Inflammatory macrophage treated with lipopolysaccharide for 4 hours (primary cell): ENCODE measurements at regions not wholly inside any gene's neighbourhood (a gene's known extent, or its start where the extent isn't known, plus 50 kb on each side); places are given as distances from the start of the nearest gene placed in this dataset.
"Not testable (repeated sequence)": the region's sequence is repeated elsewhere in the genome, so short reads cannot be mapped to it uniquely, and the experiment has no call there.

ENCODE experiments used
- DNase-seq: peaks from one replicate; pipeline ENCODE4 v3.0.0-alpha.2; 2020

DNA sequence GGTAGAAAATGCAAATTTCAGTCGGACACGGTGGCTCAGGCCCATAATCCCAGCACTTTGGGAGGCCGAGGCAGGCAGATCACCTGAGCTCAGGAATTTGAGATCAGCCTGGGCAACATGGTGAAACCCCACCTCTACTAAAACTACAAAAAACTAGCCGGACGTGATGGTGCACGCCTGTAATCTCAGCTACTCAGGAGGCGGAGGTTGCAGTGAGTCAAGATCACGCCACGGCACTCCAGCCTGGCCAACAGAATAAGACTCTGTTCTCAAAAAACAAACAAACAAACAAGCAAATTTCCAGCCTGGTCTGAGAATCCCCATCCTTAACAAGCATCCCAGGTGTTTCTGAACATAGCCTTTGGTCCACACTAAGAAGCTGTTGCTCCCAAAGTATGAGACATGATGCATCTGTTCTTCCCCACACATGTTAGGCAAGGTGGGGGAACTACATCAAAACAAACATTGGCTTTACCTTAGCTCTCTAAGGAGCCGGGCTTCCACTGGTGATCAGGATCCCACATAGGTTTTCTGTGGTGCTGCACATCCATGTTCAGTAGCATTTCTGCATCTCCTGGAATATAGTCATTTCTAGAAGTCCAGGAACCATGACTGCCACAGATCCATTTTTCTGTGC lies 92.5 kb upstream of the DMRT1 start:
- no peak for DNase-seq

DNA sequence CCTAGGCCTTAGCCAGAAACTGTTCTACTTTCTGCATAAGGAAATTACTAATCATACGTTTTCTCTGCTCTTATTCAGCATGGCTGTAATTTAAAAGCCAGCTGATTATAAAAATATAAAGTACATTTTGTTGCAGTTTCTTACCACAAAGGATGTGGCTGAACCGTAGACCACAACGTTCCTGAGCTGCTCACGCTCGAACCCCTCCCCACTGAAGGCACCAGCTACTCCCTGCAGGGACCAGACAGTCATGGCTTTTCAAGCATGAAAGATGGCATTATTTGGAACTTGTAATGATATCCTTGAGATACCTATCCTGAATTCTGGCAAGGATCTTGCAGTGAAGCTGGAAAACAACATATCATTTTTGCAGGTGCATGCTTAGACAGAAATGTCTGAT lies 91.8 kb upstream of the DMRT1 start:
- no peak for DNase-seq

- peak; percentile 21 for DNase-seq
Measured at GRCh38 chr9:750249-750967, 91.1 kb upstream of the DMRT1 start.

DNA sequence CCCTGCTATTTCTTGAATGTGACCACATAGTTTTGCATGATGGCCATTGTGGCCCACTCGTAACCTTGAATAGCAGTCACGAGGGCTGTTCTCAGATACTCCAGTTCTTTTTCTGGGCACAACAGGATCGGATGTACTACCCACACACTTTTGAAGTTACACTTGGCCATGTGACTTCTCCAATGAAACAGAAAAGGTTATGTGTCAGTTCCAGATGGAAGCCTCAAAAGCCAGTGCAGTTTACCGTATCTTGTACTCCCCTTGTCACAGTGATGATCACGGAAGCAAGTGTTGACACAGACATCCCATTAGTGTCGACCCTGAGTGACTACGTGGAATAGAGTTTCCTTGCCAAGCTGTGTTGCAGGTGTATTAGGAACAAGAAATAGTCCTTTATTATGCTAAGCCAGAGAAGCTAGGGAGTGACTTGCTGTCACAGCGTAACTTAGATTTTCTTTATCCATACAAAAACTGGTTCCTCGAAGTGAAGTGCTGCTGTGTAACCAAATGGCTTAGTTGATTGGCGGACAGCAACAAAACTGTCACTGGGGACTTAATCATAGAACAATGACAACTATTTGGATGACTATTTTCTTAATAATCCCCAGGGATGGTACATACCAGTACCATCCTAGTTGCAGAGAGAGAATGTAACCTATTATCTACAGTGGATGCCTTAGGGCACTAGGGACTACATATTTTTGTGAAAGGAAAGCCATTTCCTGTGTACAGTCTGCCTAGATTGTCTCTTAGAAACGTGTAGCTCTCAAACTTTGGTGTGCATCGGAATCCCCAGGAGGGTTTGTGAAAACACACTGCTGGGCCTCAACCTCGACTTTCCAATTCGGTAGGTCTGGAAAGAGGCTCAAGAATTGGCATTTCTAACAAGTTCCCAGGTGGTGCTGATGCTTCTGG lies 90.1 kb upstream of the DMRT1 start:
- peak; percentile 91 for DNase-seq

GRCh38 chr9:752201-752600 lies 89.3 kb upstream of the DMRT1 start:
- peak; percentile 93 for DNase-seq

DNA sequence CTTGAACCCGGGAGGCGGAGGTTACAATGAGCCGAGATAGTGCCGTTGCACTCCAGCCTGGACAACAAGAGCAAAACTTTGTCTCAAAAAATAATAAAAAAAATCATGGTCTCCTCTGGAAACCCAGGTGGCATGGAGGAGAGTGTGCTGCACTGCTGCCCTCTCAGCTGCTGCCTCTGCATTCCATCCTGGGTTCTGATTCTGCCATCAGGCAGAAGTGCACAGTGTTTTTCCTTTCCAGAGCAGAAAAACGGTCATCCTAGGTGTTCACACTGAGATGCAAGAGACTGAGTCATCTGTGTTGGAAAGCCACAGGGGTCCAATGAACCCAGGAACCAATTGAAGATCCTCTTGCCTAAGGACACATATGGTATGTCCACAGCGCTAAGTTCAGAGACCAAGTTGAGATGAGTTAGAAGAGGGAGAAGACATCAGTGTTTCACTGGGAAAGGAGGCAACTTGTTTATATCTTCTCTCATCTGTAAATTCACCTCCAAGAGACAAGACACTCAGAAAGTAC lies 88.8 kb upstream of the DMRT1 start:
- no peak for DNase-seq

GRCh38 chr9:753734-754133 lies 87.8 kb upstream of the DMRT1 start:
- not testable (repeated sequence) for DNase-seq

GRCh38 chr9:754150-754931 lies 87.2 kb upstream of the DMRT1 start:
- peak; percentile 19 for DNase-seq

- DNase-seq, result peak; percentile 86
Measured at GRCh38 chr9:755454-756381, 85.8 kb upstream of the DMRT1 start.

DNA sequence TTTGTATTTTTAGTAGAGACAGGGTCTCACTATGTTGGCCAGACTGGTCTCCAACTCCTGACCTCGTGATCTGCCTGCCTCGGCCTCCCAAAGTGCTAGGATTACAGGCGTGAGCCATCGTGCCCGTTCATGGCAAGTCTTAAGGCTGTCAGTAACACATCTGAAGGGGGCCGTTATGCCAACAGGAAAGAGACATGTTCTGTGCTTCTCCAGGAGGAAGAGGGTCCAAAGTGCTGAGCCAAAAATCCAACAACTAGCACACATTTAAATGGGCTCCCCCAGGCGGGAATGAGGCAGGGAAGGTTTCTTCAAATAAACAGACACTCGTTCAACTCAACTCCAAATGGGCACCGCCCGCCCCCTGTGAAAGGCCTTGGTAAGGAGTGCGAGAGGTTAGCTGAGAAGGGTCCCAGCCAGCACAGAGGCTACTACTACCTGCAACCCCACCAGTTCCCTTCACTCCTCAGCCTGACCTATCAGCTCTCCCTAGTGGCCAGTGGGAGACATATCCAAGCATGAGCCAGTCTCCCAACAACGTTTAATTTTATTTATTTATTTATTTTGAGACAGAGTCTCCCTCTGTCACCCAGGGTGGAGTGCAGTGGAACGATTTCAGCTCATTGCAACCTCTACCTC lies 84.1 kb upstream of the DMRT1 start:
- DNase-seq, result peak; percentile 45

DNA sequence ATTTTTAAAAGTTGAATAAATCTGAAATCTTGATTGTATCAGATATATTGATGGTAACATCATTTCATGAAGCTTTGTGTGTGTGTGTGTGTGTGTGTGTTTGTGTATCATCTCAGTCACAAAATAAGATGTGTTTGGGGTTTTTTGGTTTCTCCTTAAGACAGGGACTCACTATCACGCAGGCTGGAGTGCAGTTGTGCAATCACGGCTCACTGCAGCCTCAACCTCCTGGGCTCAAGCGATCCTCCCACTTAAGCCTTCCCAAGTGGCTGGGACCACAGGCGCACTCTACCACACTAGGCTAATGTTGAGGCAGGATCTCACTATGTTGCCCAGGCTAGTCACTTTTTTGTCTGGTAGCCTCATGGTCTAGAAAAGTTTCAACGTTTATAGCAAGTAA lies 83.4 kb upstream of the DMRT1 start:
- DNase-seq, result peak; percentile 50

- DNase-seq, result no peak
Measured at GRCh38 chr9:759541-759940, 82.0 kb upstream of the DMRT1 start.

DNA sequence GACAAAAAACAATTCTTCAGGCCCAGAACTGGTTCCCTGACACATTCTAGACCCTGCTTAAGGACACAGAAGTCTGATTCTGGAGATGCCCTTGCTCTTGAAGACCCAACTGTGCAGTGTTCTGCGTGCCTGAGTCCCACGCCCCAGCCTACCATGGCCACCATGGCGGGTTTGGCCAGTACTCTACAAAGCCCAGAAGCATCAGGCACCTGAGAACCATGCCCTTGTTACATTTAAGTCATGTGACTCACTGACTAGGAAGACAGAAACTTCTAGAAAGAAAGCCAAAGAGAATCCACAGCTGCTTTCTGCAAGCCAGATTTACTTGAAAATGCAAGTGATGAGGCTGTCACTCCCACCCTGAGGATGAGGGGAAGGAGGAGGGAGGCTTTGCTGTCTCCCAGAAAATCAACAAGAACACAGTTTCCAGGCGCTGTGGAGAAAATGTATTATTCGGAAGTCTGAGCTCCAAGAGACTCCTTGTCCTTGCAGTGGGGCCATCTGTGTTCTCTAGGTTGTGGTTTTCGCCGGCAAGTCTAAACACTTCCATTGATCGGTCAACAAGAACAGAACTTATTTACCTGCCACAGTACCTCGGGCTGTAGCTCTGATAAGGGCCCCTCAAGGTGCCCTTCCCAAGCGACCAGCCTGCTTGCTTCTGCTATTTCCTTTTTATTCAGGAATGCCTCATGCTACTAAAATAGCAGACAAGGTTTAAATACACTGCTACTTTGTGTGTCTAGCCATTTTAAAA lies 81.3 kb upstream of the DMRT1 start:
- DNase-seq, result no peak

GRCh38 chr9:761176-761792 lies 80.2 kb upstream of the DMRT1 start:
- DNase-seq, result no peak

DNA sequence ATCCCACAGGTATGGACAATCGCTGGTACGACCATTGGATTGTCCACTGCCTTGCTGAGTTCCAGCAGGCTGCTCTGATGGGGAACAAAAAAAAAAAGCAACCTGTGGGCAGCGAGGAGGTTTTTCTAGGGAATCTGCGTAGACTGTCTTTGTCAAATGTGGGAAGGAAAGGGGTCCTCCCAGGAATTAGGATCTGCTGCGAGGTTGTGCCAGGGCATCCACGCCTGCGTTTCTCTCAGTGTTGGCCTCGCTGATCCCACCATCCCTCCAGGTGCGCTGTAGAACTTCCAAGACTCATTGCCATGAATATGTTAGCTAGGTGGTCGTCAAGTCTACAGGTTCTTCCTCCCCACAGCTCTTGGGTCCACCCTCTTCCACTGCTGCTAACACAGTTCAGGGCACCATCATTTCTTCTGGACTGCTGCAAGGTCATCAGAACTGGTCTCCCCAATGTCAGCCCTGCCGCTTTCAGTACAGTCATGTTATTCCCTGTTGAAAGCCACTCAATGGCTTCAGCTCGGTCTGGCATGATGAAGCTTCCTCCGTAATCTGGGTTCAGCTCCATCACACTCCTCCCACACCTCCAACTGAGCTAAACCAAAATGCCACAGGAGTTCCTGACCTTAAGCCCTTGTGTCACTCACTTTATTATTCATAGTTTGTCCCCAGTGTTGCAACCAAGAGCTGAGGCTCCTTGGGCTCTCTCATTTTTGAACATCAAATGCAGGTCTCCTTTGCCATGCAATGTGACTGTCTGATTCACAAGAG lies 79.5 kb upstream of the DMRT1 start:
- peak; percentile 49 for DNase-seq

DNA sequence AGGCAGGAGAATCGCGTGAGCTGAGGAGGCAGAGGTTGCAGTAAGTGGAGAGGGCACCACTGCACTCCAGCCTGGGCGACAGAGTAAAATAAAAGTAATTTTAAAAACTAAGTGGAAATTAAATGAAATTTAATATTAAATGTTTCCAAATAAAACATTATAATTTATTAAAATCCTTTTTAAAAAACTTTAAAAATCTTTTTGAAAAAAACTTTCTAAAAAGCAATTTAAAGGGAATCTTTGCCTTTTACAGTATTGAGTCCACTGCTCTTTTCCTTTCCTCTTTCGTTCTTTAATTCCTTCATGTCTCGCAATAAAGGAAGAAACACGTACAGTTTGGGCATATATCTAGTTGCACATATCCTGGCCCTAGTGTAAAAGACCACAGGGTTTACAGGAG lies 77.8 kb upstream of the DMRT1 start:
- no peak for DNase-seq

GRCh38 chr9:764105-764524 lies 77.4 kb upstream of the DMRT1 start:
- peak; percentile 65 for DNase-seq

DNA sequence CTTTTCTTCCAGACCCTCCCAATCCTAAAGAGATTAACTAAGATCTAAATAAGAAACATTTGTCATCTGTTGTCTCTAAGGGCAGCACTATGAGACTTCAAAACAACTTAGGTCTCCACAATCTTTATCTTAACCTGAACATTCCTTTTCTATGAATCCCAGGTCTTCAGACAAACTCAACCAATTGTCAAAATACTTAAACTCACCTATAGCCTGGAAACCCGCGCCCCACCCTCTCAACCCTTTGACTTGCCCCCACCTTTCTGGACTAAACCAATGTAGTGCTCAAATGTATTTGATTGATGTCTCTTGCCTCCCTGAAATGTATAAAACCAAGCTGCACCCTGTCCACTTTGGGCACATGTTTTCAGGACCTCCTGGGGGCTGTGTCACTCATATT lies 76.5 kb upstream of the DMRT1 start:
- DNase-seq, result no peak

DNA sequence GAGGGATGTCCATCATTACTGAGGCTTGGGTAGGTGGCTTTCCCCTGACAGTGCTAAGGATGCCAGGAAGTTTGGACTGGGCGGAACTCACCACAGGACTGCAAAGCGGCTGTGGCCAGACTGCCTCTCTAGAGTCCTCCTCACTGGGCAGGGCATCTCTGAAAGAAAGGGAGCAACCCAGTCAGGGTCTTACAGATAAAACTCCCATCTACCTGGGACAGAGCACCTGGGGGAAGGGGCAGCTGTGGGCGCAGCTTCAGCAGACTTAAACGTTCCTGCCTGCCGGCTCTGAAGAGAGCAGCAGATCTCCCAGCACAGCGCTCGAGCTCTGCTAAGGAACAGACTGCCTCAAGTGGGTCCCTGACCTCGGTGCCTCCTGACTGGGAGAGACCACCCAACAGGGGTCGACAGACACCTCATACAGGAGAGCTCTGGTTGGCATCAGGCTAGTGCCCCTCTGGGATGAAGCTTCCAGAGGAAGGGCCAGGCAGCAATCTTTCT lies 74.4 kb upstream of the DMRT1 start:
- DNase-seq, result not testable (repeated sequence)
